Endothelial cell of umbilical vein (primary cell): ENCODE measurements at regions not wholly inside any gene's neighbourhood (a gene's known extent, or its start where the extent isn't known, plus 50 kb on each side); places are given as distances from the start of the nearest gene placed in this dataset.

Experiments
- BruUV-seq: library from RNA; stranded (reverse); fragments of 400-500 nt; replicated peaks from 2 replicates; lab custom pipeline; 2021; lab: Mats Ljungman, UMichigan
- CTCF ChIA-PET: fragments of 300-600, 350-600 bp; sonication (Branson Sonifier 250); formaldehyde crosslinking; loops from one replicate; lab custom pipeline; 2021; ENCODE audit warnings: antibody characterized with exemption, inconsistent platforms; lab: Charles Lee
- POLR2A ChIA-PET: fragments of 300-600, 350-600 bp; sonication (Branson Sonifier 250); formaldehyde crosslinking; loops from one replicate; lab custom pipeline; 2021; ENCODE audit warnings: antibody characterized with exemption, inconsistent platforms; lab: Charles Lee
- DNase-seq: peaks from one replicate; pipeline ENCODE4 v3.0.0-alpha.2; 2011; ENCODE audit warnings: low read depth, low spot score
- FAIRE-seq: peaks from 2 replicates; lab custom pipeline; 2011; peaks lifted over from hg19 to GRCh38; lab: Jason Lieb, UNC
- H2AFZ ChIP-seq: 2 replicates; pipeline ENCODE4 v1.6.0; 2012; ENCODE audit warnings: low read depth, low read length, control low read depth, inconsistent platforms
- H3K27ac ChIP-seq: 2 replicates; pipeline ENCODE4 v1.5.1; 2011; ENCODE audit warnings: low read depth, mild to moderate bottlenecking, control low read depth, low read length, moderate library complexity; ENCODE audit not compliant: insufficient read depth
- H3K27me3 ChIP-seq, 2 experiments: 2 replicates each; pipeline versions ENCODE4 v1.6.0 to v1.6.1; 2011; ENCODE audit warnings: low read length in 2 of 2, mixed read lengths in 1 of 2; ENCODE audit not compliant: control insufficient read depth in 2 of 2, insufficient read depth in 2 of 2
- H3K36me3 ChIP-seq, 2 experiments: 2 replicates in 1 of 2; 3 replicates in 1 of 2; pipeline ENCODE4 v1.5.1; 2011; ENCODE audit warnings: low read length in 2 of 2, mild to moderate bottlenecking in 1 of 2, moderate library complexity in 1 of 2; ENCODE audit not compliant: control insufficient read depth in 2 of 2, insufficient read depth in 2 of 2; ENCODE audit errors: extremely low read depth in 1 of 2
- H3K4me1 ChIP-seq: 3 replicates; pipeline ENCODE4 v1.5.1; 2011; ENCODE audit warnings: mild to moderate bottlenecking, low read length; ENCODE audit not compliant: control insufficient read depth, insufficient read depth; ENCODE audit errors: extremely low read depth
- H3K4me2 ChIP-seq: 2 replicates; pipeline ENCODE4 v1.6.1; 2011; ENCODE audit warnings: low read length, control low read depth, mixed read lengths; ENCODE audit not compliant: insufficient read depth
- H3K4me3 ChIP-seq, 3 experiments: fragments of 200-600 bp in 1 of 3; sonication (generic), shearing (Covaris generic) in 1 of 3; replicated peaks in 1 of 3; 2 replicates each; pipeline ENCODE4 v1.5.1; 2011 to 2016; ENCODE audit warnings: control low read depth in 3 of 3, low read length in 3 of 3, mild to moderate bottlenecking in 2 of 3, inconsistent platforms in 1 of 3, low read depth in 1 of 3, moderate library complexity in 1 of 3; ENCODE audit not compliant: insufficient read depth in 1 of 3
- H3K79me2 ChIP-seq: 2 replicates; pipeline ENCODE4 v1.6.0; 2012; ENCODE audit warnings: low read length, inconsistent platforms; ENCODE audit not compliant: control insufficient read depth, insufficient read depth
- H3K9ac ChIP-seq: replicated peaks from 2 replicates; pipeline ENCODE3; 2011; ENCODE audit warnings: low read length, control low read depth; ENCODE audit not compliant: insufficient read depth; ENCODE audit errors: extremely low read depth
- H3K9me1 ChIP-seq: replicated peaks from 3 replicates; pipeline ENCODE4 v1.6.0; 2011; ENCODE audit warnings: mild to moderate bottlenecking, low read length; ENCODE audit not compliant: control insufficient read depth, insufficient read depth; ENCODE audit errors: extremely low read depth
- H3K9me3 ChIP-seq: replicated peaks from 2 replicates; pipeline ENCODE4 v1.5.1; 2012; ENCODE audit warnings: low read length, inconsistent platforms; ENCODE audit not compliant: control insufficient read depth, insufficient read depth
- H4K20me1 ChIP-seq: replicated peaks from 2 replicates; pipeline ENCODE3; 2011; ENCODE audit warnings: mild to moderate bottlenecking, low read length; ENCODE audit not compliant: control insufficient read depth, insufficient read depth; ENCODE audit errors: extremely low read depth
- FOS ChIP-seq: IDR thresholded peaks from 2 replicates; pipeline ENCODE4 v1.6.1; 2011; ENCODE audit warnings: mild to moderate bottlenecking, low read length, moderate library complexity, borderline replicate concordance; ENCODE audit not compliant: insufficient read depth
- GATA2 ChIP-seq: IDR thresholded peaks from 2 replicates; pipeline ENCODE4 v1.7.0; 2011; ENCODE audit warnings: low read depth, mild to moderate bottlenecking, moderate library complexity, mixed read lengths, low read length; ENCODE audit not compliant: insufficient read length, insufficient read depth
- MYC ChIP-seq: IDR thresholded peaks from one replicate; pipeline ENCODE4 v1.6.1; 2011; ENCODE audit warnings: mild to moderate bottlenecking, low read depth, low read length
- POLR2A ChIP-seq: IDR thresholded peaks from 2 replicates; pipeline ENCODE4 v1.6.1; 2012; ENCODE audit warnings: low read depth, mild to moderate bottlenecking, control low read depth, low read length
- POLR2AphosphoS5 ChIP-seq: IDR thresholded peaks from 2 replicates; pipeline ENCODE4 v1.6.1; 2012; ENCODE audit warnings: low read depth, mild to moderate bottlenecking, control low read depth, low read length, moderate library complexity; ENCODE audit not compliant: insufficient read depth
- dilution Hi-C: fragments of 300-500 bp; cut with MboI; formaldehyde crosslinking; loops from one replicate; pipeline ENCODE4 v1.15.0; 2019; ENCODE audit warnings: low sequenced_read_pairs; ENCODE audit not compliant: extremely low pct_ligation_motif_present
- intact Hi-C: fragments of 100-400 bp; cut with micrococcal nuclease; formaldehyde crosslinking; loops from one replicate; pipeline ENCODE4 v1.10.0; 2022
- TF ChIP-seq, protein P1 (sequence below): IDR thresholded peaks from 2 replicates; pipeline ENCODE4 v1.6.1; 2011; ENCODE audit not compliant: insufficient read depth, insufficient read length

DNA sequence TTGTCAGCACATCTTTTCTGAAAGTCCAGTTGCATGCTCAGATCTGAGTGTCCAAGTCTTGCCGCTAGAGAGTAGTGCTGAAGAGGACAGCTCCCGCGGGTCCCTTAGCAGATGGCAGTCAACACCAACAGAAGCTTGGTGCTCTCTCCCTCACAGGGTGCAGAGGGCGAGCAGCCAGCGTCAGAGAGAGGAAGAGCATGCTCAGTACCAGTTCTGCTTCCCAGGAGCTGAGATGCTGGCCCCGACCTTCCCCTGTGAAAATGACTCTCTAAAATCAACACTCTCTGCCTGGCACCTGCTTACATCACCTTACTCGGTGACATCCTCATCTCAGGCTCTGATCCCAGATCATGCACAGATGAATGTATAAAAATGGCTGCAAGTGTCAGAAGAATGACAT is 86.0 kb upstream of the TWIST2 start:
- intact Hi-C loops (no loop called here), dilution Hi-C loops (no loop called here)
- TF ChIP-seq POLR2A (no peak), FOS (no peak), POLR2AphosphoS5 (no peak), MYC (no peak)
- Histone ChIP-seq H3K9me1 (no peaks in the 10 kb centered on the region), H3K79me2 (no peaks in the 10 kb centered on the region), H3K36me3 (no peaks in the 10 kb centered on the region), H3K27me3 (no peaks in the 10 kb centered on the region), H3K27ac (no peak overlapping the region), H3K9ac (no peak overlapping the region), H4K20me1 (no peaks in the 10 kb centered on the region), H3K9me3 (no peaks in the 10 kb centered on the region), H3K4me2 (no peak overlapping the region), H3K4me1 (no peaks in the 10 kb centered on the region), H3K4me3 (no peak overlapping the region), H2AFZ (no peak overlapping the region)
- FAIRE-seq (no peak), DNase-seq (no peak)
- no TSS peak for BruUV-seq
- ChIA-PET POLR2A (no interaction called here), CTCF (interaction anchor here (0.8 kb wide), 1 partner anchor 249 kb away, joined by 3 read pairs; no protein-coding TSS in a partner anchor)

DNA sequence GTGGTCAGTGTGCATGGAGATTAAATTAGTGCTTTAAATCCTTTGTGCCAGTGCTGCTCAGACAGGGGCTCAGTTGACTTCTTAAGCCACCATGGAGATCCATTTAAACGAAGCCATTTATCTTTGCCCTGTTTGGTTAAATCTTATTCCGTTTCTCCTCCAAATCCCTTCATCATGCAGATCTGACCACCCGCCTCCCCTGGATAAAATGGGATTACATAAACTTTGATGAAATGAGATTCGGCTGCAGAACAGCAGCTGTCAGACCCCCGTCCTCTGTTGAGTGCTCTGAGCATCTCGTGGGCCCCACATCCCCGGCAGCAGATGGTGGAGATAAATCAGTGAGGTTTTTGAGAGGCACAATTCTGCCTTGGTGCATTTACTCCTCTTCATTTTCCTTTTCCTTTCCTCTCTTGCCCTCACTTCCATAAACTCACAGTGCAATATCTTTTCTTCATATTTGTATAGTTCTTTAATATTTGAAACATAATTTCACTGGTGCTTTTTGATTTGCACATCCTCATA is 84.4 kb upstream of the TWIST2 start:
- Histone ChIP-seq H3K4me1 (no peaks in the 10 kb centered on the region), H3K9ac (no peak overlapping the region), H3K4me2 (no peak overlapping the region), H2AFZ (no peak overlapping the region), H3K4me3 (no peak overlapping the region), H4K20me1 (no peaks in the 10 kb centered on the region), H3K9me1 (no peaks in the 10 kb centered on the region), H3K9me3 (no peaks in the 10 kb centered on the region), H3K27me3 (no peaks in the 10 kb centered on the region), H3K79me2 (no peaks in the 10 kb centered on the region), H3K36me3 (no peaks in the 10 kb centered on the region), H3K27ac (no peak overlapping the region)
- FAIRE-seq: no peak
- POLR2A ChIA-PET: no interaction called here
- DNase-seq: no peak
- TF ChIP-seq, protein P1, sequence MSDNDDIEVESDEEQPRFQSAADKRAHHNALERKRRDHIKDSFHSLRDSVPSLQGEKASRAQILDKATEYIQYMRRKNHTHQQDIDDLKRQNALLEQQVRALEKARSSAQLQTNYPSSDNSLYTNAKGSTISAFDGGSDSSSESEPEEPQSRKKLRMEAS: no peak
- no peak for TF ChIP-seq GATA2
- intact Hi-C loops: no loop called here
- CTCF ChIA-PET: no interaction called here
- BruUV-seq: no TSS peak
- dilution Hi-C loops: no loop called here
